GM12878 (cell line): ENCODE measurements at regions not wholly inside any gene's neighbourhood (a gene's known extent, or its start where the extent isn't known, plus 50 kb on each side); places are given as distances from the start of the nearest gene placed in this dataset.

Source experiments
- JUNB ChIP-seq: IDR thresholded peaks from 2 replicates; pipeline ENCODE4 v1.6.1; 2016; ENCODE audit warnings: antibody characterized with exemption, mild to moderate bottlenecking
- MXI1 ChIP-seq: fragments of 150-350 bp; IDR thresholded peaks from 2 replicates; pipeline ENCODE4 v1.6.1; 2011; ENCODE audit warnings: low read depth, mild to moderate bottlenecking, inconsistent platforms, low read length, improper control_type of control experiment
- POU2F2 ChIP-seq: IDR thresholded peaks from 3 replicates; pipeline ENCODE4 v1.6.1; 2011; ENCODE audit warnings: low read depth, mild to moderate bottlenecking, low read length, borderline replicate concordance
- SPI1 ChIP-seq: IDR thresholded peaks from 2 replicates; pipeline ENCODE4 v1.6.1; 2011; ENCODE audit warnings: low read depth, mild to moderate bottlenecking, low read length, moderate library complexity, borderline replicate concordance; ENCODE audit not compliant: insufficient read depth
- STAT3 ChIP-seq: IDR thresholded peaks from 2 replicates; pipeline ENCODE4 v1.6.1; 2011; ENCODE audit warnings: low read depth, low read length, improper control_type of control experiment
- TARDBP ChIP-seq: IDR thresholded peaks from 2 replicates; pipeline ENCODE4 v1.6.1; 2016; ENCODE audit warnings: borderline replicate concordance
- ZNF622 ChIP-seq: fragments of 450-650 bp; IDR thresholded peaks from 2 replicates; pipeline ENCODE4 v1.6.1; 2017; ENCODE audit warnings: mild to moderate bottlenecking, inconsistent platforms
- TF ChIP-seq, protein P1 (sequence below): IDR thresholded peaks from 2 replicates; pipeline ENCODE4 v1.6.1; 2012; ENCODE audit warnings: low read depth, low read length, improper control_type of control experiment
- TF ChIP-seq, protein P2 (sequence below): IDR thresholded peaks from 2 replicates; pipeline ENCODE4 v1.6.1; 2012; ENCODE audit warnings: low read depth, low read length, improper control_type of control experiment

- TF ChIP-seq TARDBP (no peak), POU2F2 (no peak), SPI1 (no peak), ZNF622 (no peak), MXI1 (no peak), JUNB (no peak), STAT3 (no peak)
- TF ChIP-seq, protein P1, sequence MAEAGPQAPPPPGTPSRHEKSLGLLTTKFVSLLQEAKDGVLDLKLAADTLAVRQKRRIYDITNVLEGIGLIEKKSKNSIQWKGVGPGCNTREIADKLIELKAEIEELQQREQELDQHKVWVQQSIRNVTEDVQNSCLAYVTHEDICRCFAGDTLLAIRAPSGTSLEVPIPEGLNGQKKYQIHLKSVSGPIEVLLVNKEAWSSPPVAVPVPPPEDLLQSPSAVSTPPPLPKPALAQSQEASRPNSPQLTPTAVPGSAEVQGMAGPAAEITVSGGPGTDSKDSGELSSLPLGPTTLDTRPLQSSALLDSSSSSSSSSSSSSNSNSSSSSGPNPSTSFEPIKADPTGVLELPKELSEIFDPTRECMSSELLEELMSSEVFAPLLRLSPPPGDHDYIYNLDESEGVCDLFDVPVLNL = no peak
- TF ChIP-seq, protein P2, sequence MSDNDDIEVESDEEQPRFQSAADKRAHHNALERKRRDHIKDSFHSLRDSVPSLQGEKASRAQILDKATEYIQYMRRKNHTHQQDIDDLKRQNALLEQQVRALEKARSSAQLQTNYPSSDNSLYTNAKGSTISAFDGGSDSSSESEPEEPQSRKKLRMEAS = no peak
Measured at GRCh38 chr2:156206355-156206754, 126.2 kb downstream of the NR4A2 start.
